Activated naive CD8-positive, alpha-beta T cell treated with anti-CD3 and anti-CD28 coated beads, Interleukin-2, amount 50 U/mL, for 16 hours (primary cell): ENCODE measurements at regions not wholly inside any gene's neighbourhood (a gene's known extent, or its start where the extent isn't known, plus 50 kb on each side); places are given as distances from the start of the nearest gene placed in this dataset.

Experiments used
- DNase-seq: peaks from one replicate; pipeline ENCODE4 v3.0.0-alpha.2; 2020; ENCODE audit warnings: low read depth, low spot score

- no peak for DNase-seq
Measured at GRCh38 chr4:178752954-178753525, 1310.8 kb upstream of the AGA start.

- DNase-seq, result no peak
Measured at GRCh38 chr4:178778496-178778895, 1336.3 kb upstream of the AGA start.

- DNase-seq, result no peak
Measured at GRCh38 chr4:178781779-178782178, 1339.5 kb upstream of the AGA start.

- no peak for DNase-seq
Measured at GRCh38 chr4:178784491-178784890, 1342.3 kb upstream of the AGA start.

- no peak for DNase-seq
Measured at GRCh38 chr4:178789279-178789678, 1347.0 kb upstream of the AGA start.

GRCh38 chr4:178799204-178799603, 1357.0 kb upstream of the AGA start:
- DNase-seq, result no peak

- no peak for DNase-seq
Measured at GRCh38 chr4:178808106-178808505, 1365.9 kb upstream of the AGA start.

GRCh38 chr4:178809921-178810320, 1367.7 kb upstream of the AGA start:
- DNase-seq, result no peak

- DNase-seq, result no peak
Measured at GRCh38 chr4:178811356-178811755, 1369.1 kb upstream of the AGA start.

- DNase-seq, result no peak
Measured at GRCh38 chr4:178812866-178813265, 1370.6 kb upstream of the AGA start.

GRCh38 chr4:178814908-178815307, 1372.7 kb upstream of the AGA start:
- no peak for DNase-seq

- no peak for DNase-seq
Measured at GRCh38 chr4:178823673-178824295, 1381.5 kb upstream of the AGA start.

- DNase-seq, result no peak
Measured at GRCh38 chr4:178836865-178837264, 1394.6 kb upstream of the AGA start.

- no peak for DNase-seq
Measured at GRCh38 chr4:178838776-178839175, 1396.5 kb upstream of the AGA start.

- no peak for DNase-seq
Measured at GRCh38 chr4:178856139-178856800, 1414.0 kb upstream of the AGA start.

- no peak for DNase-seq
Measured at GRCh38 chr4:178871476-178871875, 1429.2 kb upstream of the AGA start.

- DNase-seq, result no peak
Measured at GRCh38 chr4:178881937-178882336, 1439.7 kb upstream of the AGA start.

GRCh38 chr4:178894126-178894525, 1451.9 kb upstream of the AGA start:
- no peak for DNase-seq

GRCh38 chr4:178899084-178899483, 1456.8 kb upstream of the AGA start:
- DNase-seq, result no peak

GRCh38 chr4:178917756-178918155, 1475.5 kb upstream of the AGA start:
- DNase-seq, result no peak

- DNase-seq, result no peak
Measured at GRCh38 chr4:178937130-178937529, 1494.9 kb upstream of the AGA start.

- DNase-seq, result no peak
Measured at GRCh38 chr4:178941975-178942374, 1499.7 kb upstream of the AGA start.

- DNase-seq, result no peak
Measured at GRCh38 chr4:178953447-178954120, 1511.3 kb upstream of the AGA start.
